Fibroblast of mammary gland (primary cell): ENCODE measurements at regions not wholly inside any gene's neighbourhood (a gene's known extent, or its start where the extent isn't known, plus 50 kb on each side); places are given as distances from the start of the nearest gene placed in this dataset.

ENCODE experiments used
- DNase-seq: peaks from one replicate; pipeline ENCODE4 v3.0.0-alpha.2; 2010; ENCODE audit warnings: low read depth
- H3K4me3 ChIP-seq: 2 replicates; pipeline ENCODE4 v1.5.1; 2011; ENCODE audit warnings: low read depth, mild to moderate bottlenecking, low read length, moderate library complexity; ENCODE audit not compliant: control insufficient read depth
- CTCF ChIP-seq: conservative IDR thresholded peaks from 2 replicates; pipeline ENCODE4 v1.5.1; 2011; ENCODE audit warnings: low read depth, low read length, inconsistent platforms; ENCODE audit not compliant: control insufficient read depth, insufficient read depth

- DNase-seq, result no peak
- H3K4me3 ChIP-seq, result no peak overlapping the region
- TF ChIP-seq CTCF, result no peak
These were observed 52.6 kb upstream of the MYCBP2 start for GRCh38 chr13:77379508-77379907.

GRCh38 chr13:77378662-77379061 lies 51.8 kb upstream of the MYCBP2 start:
- no peak for TF ChIP-seq CTCF
- H3K4me3 ChIP-seq, result no peak overlapping the region
- no peak for DNase-seq

DNA sequence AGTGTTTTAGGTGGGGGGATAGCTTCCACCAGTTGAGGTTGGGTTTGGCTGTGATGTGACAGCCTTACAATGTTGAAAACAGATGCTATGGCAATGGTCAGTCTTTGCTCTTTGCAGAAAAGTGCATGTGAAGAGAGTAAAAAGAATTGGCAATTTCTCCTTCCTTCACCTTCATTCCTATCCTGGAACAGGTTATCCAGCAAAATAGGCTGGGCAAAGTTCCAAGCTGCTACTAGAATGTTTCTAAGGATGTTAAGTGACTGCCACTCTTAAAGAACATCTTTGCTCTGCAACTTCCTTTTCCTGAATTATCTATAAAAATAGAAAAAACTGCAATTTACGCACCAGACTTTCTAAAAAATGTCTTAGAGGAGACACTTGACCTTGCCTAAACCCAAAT lies 50.1 kb upstream of the MYCBP2 start:
- DNase-seq, result no peak
- no peak overlapping the region for H3K4me3 ChIP-seq
- TF ChIP-seq CTCF, result no peak
